ENCODE measurements at regions not wholly inside any gene's neighbourhood (a gene's known extent, or its start where the extent isn't known, plus 50 kb on each side); places are given as distances from the start of the nearest gene placed in this dataset.

- TF ChIP-seq ZNF398 (tag by site-specific recombination; IDR thresholded peaks at IDR 0.05) (no peak), ZNF677 (tag by site-specific recombination; IDR thresholded peaks at IDR 0.05) (no peak), SP3 (tag by site-specific recombination; IDR thresholded peaks at IDR 0.05) (no peak), ZNF785 (tag by site-specific recombination; IDR thresholded peaks at IDR 0.05) (no peak), ZNF302 (tag by site-specific recombination; IDR thresholded peaks at IDR 0.05; ENCODE audit: low read depth) (no peak), ZEB2 (tag by site-specific recombination; IDR thresholded peaks at IDR 0.05) (no peak), ZNF354C (tag by site-specific recombination; IDR thresholded peaks at IDR 0.05; ENCODE audit: borderline replicate concordance, low read depth) (no peak), ZBTB6 (tag by site-specific recombination; IDR thresholded peaks at IDR 0.05) (no peak), ZNF148 (tag by site-specific recombination; IDR thresholded peaks at IDR 0.05; ENCODE audit: borderline replicate concordance) (no peak), ZNF140 (tag by site-specific recombination; IDR thresholded peaks at IDR 0.05) (no peak), ZNF114 (tag by site-specific recombination; IDR thresholded peaks at IDR 0.05) (no peak), ZSCAN18 (tag by site-specific recombination; IDR thresholded peaks at IDR 0.05) (no peak), ZNF19 (tag by site-specific recombination; IDR thresholded peaks at IDR 0.05; ENCODE audit: low read depth) (no peak), BCL11B (tag by site-specific recombination; IDR thresholded peaks at IDR 0.05; ENCODE audit: low read depth) (no peak), ZNF654 (tag by site-specific recombination; IDR thresholded peaks at IDR 0.05; ENCODE audit: low read depth) (no peak), ZBTB48 (tag by site-specific recombination; IDR thresholded peaks at IDR 0.05) (no peak), ZNF658 (tag by site-specific recombination; IDR thresholded peaks at IDR 0.05) (no peak), ZNF202 (tag by site-specific recombination; IDR thresholded peaks at IDR 0.05; ENCODE audit: borderline replicate concordance) (no peak), ZNF704 (tag by site-specific recombination; IDR thresholded peaks at IDR 0.05) (no peak), ZNF76 (tag by site-specific recombination; IDR thresholded peaks at IDR 0.05; ENCODE audit: borderline replicate concordance, low read depth) (no peak)
- Histone ChIP-seq H3K4me1 (ENCODE audit: control insufficient read depth, insufficient read depth, low read length) (no peaks in the 10 kb centered on the region), H3K9me3 (ENCODE audit: control insufficient read depth, insufficient read depth, low read depth, low read length) (no peaks in the 10 kb centered on the region), H3K4me3 (ENCODE audit: low read depth, low read length) (no peak overlapping the region), H3K27ac (ENCODE audit: extremely low read depth, low read depth, low read length) (no peak overlapping the region), H3K36me3 (ENCODE audit: control insufficient read depth in 2 of 2, insufficient read depth in 1 of 2, low read length in 2 of 2) (no peaks in the 10 kb centered on the region)
- POLR2A ChIA-PET, result no interaction called here
- CTCF ChIA-PET, result interaction anchor here (0.6 kb wide), 1 partner anchor 714 kb away, joined by 3 read pairs; no protein-coding TSS in a partner anchor
Observed at GRCh38 chr4:129377131-129377845, 281.3 kb downstream of the C4orf33 start.

Data from HEK293 (cell line).